Adrenal gland (tissue), 9 donors: ENCODE measurements at regions not wholly inside any gene's neighbourhood (a gene's known extent, or its start where the extent isn't known, plus 50 kb on each side); places are given as distances from the start of the nearest gene placed in this dataset.

ENCODE experiments used
- DNase-seq, 7 donors: peaks; one replicate each; pipeline ENCODE4 v3.0.0-alpha.2; 2019 to 2020
- H3K27ac ChIP-seq, 5 donors: fragments of 200-600 bp; sonication (generic) in 4 of 5; 1 replicate in 3 of 5; 2 replicates in 2 of 5; pipeline versions ENCODE4 v1.5.1 to v1.8.0; 2016 to 2020; ENCODE audit warnings: mild to moderate bottlenecking in 1 of 5
- H3K27me3 ChIP-seq: fragments of 200-600 bp; 2 replicates; pipeline ENCODE4 v1.8.0; 2021
- H3K36me3 ChIP-seq, 2 donors: fragments of 200-600 bp; replicated peaks in 1 of 2; 1 replicate in 1 of 2; 2 replicates in 1 of 2; pipeline versions ENCODE4 v1.5.1 to v1.8.0; 2018 to 2022
- H3K4me1 ChIP-seq, 2 donors: fragments of 200-600 bp; replicated peaks in 1 of 2; 1 replicate in 1 of 2; 2 replicates in 1 of 2; pipeline versions ENCODE4 v1.5.1 to v1.8.0; 2018 to 2021
- H3K4me3 ChIP-seq, 4 donors: fragments of 200-600 bp; sonication (generic) in 3 of 4; one replicate each; pipeline ENCODE4 v1.5.1; 2016 to 2018
- H3K9me3 ChIP-seq, 3 donors: fragments of 200-600 bp; sonication (generic) in 1 of 3; replicated peaks in 1 of 3; 1 replicate in 2 of 3; 2 replicates in 1 of 3; pipeline versions ENCODE4 v1.5.1 to v1.8.0; 2016 to 2021
- POLR2A ChIP-seq, 2 donors: fragments of 450-650 bp; IDR thresholded peaks; one replicate each; pipeline ENCODE4 v1.6.1; 2017; ENCODE audit warnings: antibody characterized with exemption in 2 of 2, mild to moderate bottlenecking in 2 of 2, moderate library complexity in 1 of 2
- WGBS, 4 donors: extraction: QIAGEN DNeasy Blood & Tissue Kit in 2 of 4; methylation state at CpG; one replicate each; pipeline versions ENCODE4 v1.1.5 to v1.1.7; 2013 to 2017; 5-methylcytosine and 5-hydroxymethylcytosine counted together
- intact Hi-C, 2 donors: fragments of 100-400 bp; cut with DNase I; formaldehyde crosslinking; loops; one replicate each; pipeline versions ENCODE4 v1.14.1 to v1.15.0; 2022 to 2023
- TF ChIP-seq, protein P1 (sequence below), 6 experiments: fragments of 450-650 bp in 4 of 6; fragments of 200-600 bp in 2 of 6; sonication (generic) in 1 of 6; IDR thresholded peaks; 1 replicate in 5 of 6; 2 replicates in 1 of 6; pipeline versions ENCODE4 v1.5.1 to v1.8.0; 2016 to 2021; ENCODE audit warnings: antibody characterized with exemption in 6 of 6, mild to moderate bottlenecking in 2 of 6, moderate library complexity in 1 of 6
- donor health status: healthy with polysubstance abuse.
- donor health status: Bipolar disorder and iron deficiency.
- donor health status: DM: yes; HTN: yes; CAD: no.
- donor health status: DM: no; HTN: no; CAD: no.
- donor health status: DM: no; HTN: no; CAD: no.

DNA sequence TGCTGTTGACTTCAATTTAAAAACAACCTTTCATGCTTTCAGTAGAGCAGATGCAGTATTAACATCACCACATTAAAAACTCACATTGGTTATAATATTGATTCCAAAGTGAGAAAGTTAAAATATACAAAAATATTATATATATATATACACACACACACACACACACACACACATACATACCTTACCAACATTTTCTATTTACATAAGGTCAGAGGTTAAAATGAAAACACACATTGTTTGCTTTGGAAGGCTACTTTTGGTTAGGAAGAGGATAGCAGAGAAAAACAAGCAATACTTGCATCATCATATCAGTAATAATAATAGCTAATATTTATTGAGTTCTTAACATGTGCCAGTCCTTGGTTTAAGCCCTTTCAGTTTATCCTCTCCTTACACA, 226.5 kb downstream of the PPP4R3C start:
- no peak for DNase-seq
- Histone ChIP-seq H3K4me3 (no peak overlapping the region), H3K9me3 (no peaks in the 10 kb centered on the region), H3K36me3 (no peaks in the 10 kb centered on the region), H3K27me3 (no peaks in the 10 kb centered on the region), H3K4me1 (no peaks in the 10 kb centered on the region), H3K27ac (no peak overlapping the region)
- TF ChIP-seq POLR2A (IDR thresholded peaks at IDR 0.05) = no peak
- TF ChIP-seq, protein P1, sequence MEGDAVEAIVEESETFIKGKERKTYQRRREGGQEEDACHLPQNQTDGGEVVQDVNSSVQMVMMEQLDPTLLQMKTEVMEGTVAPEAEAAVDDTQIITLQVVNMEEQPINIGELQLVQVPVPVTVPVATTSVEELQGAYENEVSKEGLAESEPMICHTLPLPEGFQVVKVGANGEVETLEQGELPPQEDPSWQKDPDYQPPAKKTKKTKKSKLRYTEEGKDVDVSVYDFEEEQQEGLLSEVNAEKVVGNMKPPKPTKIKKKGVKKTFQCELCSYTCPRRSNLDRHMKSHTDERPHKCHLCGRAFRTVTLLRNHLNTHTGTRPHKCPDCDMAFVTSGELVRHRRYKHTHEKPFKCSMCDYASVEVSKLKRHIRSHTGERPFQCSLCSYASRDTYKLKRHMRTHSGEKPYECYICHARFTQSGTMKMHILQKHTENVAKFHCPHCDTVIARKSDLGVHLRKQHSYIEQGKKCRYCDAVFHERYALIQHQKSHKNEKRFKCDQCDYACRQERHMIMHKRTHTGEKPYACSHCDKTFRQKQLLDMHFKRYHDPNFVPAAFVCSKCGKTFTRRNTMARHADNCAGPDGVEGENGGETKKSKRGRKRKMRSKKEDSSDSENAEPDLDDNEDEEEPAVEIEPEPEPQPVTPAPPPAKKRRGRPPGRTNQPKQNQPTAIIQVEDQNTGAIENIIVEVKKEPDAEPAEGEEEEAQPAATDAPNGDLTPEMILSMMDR (IDR thresholded peaks at IDR 0.05) = no peak
- intact Hi-C loops = no loop called here

DNA sequence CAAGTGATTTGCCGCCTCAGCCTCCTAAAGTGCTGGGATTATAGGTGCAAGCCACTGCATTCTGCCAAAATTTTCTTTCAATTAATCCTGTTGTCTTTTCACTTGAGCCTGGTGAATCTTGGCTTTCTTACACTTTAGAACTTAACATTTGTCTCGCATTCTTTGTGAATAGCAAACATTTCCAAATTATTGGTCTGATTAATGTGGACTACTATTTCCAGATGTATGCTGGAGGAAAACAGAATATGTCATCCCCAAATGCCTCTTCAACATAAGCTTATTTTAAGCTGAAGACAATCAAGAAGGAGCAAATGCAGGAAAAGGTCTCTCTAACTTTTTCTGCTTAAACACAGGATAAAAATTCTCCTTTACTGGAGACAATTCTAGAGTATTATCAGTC, 233.4 kb downstream of the PPP4R3C start:
- intact Hi-C loops = no loop called here
- no peaks in the 10 kb centered on the region for H3K27me3 ChIP-seq
- TF ChIP-seq, protein P1 (IDR thresholded peaks at IDR 0.05) = no peak
- no peak for TF ChIP-seq POLR2A (IDR thresholded peaks at IDR 0.05)
- no peak overlapping the region for H3K27ac ChIP-seq
- no peak overlapping the region for H3K4me3 ChIP-seq
- H3K9me3 ChIP-seq = no peaks in the 10 kb centered on the region
- no peaks in the 10 kb centered on the region for H3K36me3 ChIP-seq
- no peaks in the 10 kb centered on the region for H3K4me1 ChIP-seq
- DNase-seq = no peak
- 75 to 88% (median 81%) methylated on average over 2 of the region's 2 CpGs for WGBS, 4 donors

DNA sequence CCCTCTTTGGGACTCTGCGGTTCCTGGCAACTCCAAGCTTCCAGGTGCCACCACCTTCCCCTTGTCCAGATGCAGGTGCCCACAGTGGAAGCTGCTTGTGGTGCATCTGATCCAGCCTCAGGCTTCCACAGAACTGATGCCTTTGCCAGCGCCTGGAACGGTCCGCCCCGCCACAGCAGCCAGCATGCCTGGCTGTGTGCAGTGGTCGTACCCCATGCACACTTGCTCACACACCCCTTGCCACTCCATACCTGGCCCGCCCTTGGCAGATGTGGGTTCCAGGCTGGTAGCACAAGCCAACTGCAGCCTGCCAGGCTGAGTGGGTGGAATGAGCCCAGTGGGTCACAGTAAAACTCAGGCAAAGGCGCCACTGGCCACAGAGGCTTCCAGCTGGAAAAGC, 240.5 kb downstream of the PPP4R3C start:
- Histone ChIP-seq H3K9me3 (no peaks in the 10 kb centered on the region), H3K27ac (no peak overlapping the region), H3K4me3 (no peak overlapping the region), H3K4me1 (no peaks in the 10 kb centered on the region), H3K27me3 (no peaks in the 10 kb centered on the region), H3K36me3 (no peaks in the 10 kb centered on the region)
- intact Hi-C loops = no loop called here
- TF ChIP-seq, protein P1 (IDR thresholded peaks at IDR 0.05) = no peak
- no peak for TF ChIP-seq POLR2A (IDR thresholded peaks at IDR 0.05)
- no peak for DNase-seq
- WGBS, 4 donors = 85 to 100% (median 93%) methylated on average over 1 to 8 of the region's 8 CpGs

DNA sequence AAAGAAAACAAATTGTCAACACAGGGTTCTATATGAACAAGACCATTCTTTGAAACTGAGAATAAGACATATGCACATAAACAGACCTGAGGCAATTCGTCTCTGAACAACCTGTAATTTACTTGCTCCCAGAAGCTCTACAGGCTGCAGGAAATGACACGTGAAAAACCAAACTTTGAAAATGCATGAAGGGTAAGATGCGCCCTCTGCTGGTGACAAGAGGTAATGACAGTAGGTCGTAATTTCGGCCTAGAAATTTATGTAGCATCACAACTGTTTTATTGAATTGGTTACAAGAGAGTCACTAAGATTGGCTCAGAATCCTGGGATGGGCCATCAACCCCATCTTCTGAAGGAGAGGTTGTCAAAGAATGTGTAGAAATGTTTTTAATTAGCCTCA, 276.5 kb downstream of the PPP4R3C start:
- no peak overlapping the region for H3K4me3 ChIP-seq
- no peak overlapping the region for H3K27ac ChIP-seq
- WGBS, 4 donors = 12 to 19% (median 17%) methylated on average over 5 of the region's 5 CpGs
- no peaks in the 10 kb centered on the region for H3K4me1 ChIP-seq
- H3K9me3 ChIP-seq = no peaks in the 10 kb centered on the region
- H3K27me3 ChIP-seq = no peaks in the 10 kb centered on the region
- intact Hi-C loops = no loop called here
- H3K36me3 ChIP-seq = no peaks in the 10 kb centered on the region
- DNase-seq = peak in 6 of 7 donors; percentile 12 to 50 (median 24)
- TF ChIP-seq, protein P1 (IDR thresholded peaks at IDR 0.05) = peak; percentile 52 to 89 (median 68)
- TF ChIP-seq POLR2A (IDR thresholded peaks at IDR 0.05) = no peak
